ENCODE measurements at regions not wholly inside any gene's neighbourhood (a gene's known extent, or its start where the extent isn't known, plus 50 kb on each side); places are given as distances from the start of the nearest gene placed in this dataset.
"Not testable (repeated sequence)": the region's sequence is repeated elsewhere in the genome, so short reads cannot be mapped to it uniquely, and the experiment has no call there.

DNA sequence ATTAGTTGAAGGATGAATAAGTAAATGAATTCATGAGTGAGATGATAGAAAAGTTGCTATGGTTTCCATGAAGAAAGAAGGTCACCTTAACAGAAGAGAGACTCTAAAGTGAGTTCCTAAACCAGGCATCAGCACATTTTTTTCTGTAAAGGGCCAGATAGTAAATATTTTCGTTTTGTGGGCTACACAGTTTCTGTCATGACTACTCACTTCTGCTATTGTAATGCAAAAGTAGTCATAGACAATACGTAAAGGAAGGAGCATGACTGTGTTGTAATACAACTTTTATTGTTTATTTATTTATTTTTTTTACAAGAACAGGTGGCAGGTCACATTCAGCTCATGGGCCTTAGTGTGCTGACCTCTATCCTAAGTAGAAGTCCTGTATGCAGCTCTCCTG lies 426.1 kb upstream of the DYNLRB2 start:
- no peak for DNase-seq

DNA sequence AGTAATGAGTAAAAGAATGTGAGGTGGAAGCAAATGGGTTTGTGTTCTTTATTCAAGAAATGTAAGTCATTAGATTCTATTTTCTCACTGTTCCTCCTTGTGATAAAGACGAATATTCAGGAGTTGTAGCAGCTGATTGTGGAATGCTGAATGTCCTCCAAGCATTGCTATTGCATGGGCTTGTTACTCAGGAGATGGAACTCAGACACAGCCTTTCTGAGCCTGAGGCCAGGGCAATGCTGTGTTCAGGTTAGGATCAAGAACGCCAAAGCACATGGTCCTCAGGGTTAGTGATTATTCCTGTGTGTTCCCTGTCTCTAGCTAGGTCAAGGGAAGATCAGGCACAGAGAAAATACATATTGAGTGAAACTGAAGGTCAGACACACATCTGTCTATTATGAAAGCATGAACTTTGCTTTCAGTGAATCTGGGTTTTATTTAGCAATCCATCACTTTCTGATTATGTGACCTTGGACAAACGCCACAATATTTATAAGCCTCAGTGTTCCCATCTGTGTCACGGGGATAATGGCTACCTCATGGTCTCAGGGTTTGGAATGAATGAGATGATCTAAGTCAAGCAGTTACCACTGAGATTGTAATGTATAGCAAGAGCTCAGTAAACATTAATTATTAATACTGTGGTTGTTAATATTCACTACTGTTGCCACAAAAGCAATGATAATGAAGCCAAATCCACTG lies 426.8 kb upstream of the DYNLRB2 start:
- DNase-seq = no peak

- DNase-seq = no peak
Measured at GRCh38 chr16:80109581-80109980, 431.2 kb upstream of the DYNLRB2 start.

GRCh38 chr16:80107900-80108299 lies 432.9 kb upstream of the DYNLRB2 start:
- no peak for DNase-seq

GRCh38 chr16:80105751-80106150 lies 435.0 kb upstream of the DYNLRB2 start:
- DNase-seq = no peak

GRCh38 chr16:80105160-80105559 lies 435.6 kb upstream of the DYNLRB2 start:
- no peak for DNase-seq

DNA sequence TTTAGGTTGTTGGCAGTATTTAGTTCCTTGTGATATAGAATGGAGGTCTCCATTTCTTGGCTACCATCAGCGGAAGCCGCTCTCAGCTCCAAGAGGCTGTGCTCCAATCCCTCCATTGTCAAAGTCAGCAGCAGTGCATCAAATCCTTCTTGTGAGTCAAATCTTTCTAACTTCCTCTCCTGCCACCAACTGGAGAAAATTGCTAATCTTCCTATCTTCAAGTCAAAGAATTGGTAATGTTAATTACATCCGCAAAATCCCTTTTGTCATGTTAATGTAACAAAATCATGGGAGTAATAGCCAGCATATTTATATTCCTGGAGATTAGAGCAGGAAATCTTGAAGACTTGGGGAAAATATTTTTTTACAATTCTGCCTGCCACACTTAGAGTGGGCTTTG lies 436.4 kb upstream of the DYNLRB2 start:
- no peak for DNase-seq

DNA sequence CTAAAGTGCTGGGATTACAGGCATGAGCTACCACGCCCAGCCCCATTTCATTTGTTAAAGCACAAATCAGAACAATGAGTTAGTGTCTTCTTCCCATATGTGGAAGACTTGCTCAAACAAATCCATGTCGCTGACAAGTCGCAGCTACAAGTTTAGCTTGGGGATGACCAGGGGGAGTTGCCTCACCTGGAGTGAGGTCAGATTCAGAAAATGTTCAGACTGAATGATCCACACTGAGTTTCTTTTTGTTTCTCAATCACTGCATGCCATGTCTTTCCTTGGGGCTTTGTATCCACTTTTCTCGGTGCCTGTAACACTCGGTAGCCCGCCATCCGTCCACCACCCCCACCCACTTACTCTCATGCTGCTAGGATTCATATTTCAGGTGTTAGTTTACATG lies 437.3 kb upstream of the DYNLRB2 start:
- no peak for DNase-seq

DNA sequence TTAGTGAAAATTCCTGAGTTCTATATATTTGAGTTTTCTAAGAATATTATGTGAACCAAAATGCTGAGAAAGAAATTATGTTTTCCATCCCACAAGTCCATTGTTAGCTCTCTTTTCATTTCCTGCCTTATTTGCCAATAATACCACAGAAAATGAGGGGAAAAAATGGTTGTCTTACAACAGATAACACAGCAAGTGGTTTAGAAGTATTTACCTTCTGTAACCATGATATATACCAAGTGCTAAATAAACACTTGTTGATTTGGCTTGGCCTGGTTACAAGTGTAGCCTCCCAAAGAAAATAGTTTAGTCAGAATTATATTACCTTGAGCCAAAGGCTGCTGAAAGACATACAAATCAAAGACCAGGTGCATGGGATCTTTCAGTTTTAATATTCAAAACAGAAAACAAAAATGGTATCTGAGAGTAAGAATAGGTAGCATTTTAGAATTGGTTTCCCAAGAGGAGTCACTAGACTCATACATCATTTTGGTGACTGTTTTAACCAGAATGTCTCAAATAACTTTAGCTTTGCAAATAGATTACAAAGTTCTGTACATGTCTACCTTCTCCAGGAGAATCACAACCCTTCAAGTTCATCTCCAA lies 439.8 kb upstream of the DYNLRB2 start:
- DNase-seq = no peak

- no peak for DNase-seq
Measured at GRCh38 chr16:80100186-80100585, 440.6 kb upstream of the DYNLRB2 start.

- DNase-seq = no peak
Measured at GRCh38 chr16:80097098-80097497, 443.7 kb upstream of the DYNLRB2 start.

DNA sequence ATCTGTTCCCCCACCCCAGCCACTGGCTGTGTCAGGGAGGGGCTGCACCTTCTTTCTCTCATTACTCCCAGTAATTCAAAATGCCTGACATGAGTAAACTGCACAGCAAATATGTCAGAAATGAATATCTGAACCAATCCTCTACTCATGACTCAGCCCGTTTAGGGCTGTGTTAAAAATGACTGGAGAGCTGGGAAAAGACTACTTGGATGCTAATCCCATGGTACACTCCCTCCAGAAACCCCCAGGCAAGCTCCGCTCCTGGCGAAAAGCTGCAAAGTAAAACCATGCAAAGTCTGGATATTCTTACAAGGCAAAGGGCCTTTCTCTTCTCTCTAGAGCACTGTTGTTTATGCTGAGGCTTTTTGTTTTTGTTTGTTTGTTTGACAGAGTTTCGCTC lies 448.1 kb upstream of the DYNLRB2 start:
- DNase-seq = no peak

DNA sequence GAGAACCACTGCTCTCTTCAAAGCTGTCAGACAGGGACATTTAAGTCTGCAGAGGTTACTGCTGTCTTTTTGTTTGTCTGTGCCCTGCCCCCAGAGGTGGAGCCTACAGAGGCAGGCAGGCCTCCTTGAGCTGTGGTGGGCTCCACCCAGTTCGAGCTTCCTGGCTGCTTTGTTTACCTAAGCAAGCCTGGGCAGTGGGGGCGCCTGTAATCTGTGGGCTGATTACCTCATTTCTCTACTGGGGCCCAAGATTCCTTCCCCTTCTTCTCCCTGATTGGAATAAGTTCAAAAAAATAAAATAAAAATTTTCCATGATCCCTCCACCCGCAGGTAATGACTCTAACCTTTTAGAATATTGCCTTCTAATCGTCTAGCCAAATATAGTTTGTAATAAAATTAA lies 449.3 kb upstream of the DYNLRB2 start:
- not testable (repeated sequence) for DNase-seq

DNA sequence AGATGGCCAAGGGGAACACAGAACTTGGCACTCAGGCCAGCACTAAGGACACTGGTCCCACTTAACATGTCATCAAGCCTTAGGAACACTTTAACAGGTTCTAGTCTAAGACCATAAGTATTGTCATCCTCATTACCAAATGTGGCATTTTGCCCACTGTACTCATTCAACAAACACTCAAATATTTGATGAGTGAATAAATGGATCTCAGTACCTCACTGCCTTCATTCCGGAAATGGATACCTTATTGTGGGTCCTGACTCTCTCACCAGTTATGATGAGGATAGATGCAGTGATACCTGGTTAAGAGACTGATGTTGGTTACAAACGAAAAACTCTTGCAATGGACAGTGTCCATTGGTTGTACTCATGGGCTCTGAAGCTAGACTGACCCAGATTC lies 455.2 kb upstream of the DYNLRB2 start:
- DNase-seq = no peak

GRCh38 chr16:80084614-80085013 lies 456.2 kb upstream of the DYNLRB2 start:
- DNase-seq = peak; percentile 36

DNA sequence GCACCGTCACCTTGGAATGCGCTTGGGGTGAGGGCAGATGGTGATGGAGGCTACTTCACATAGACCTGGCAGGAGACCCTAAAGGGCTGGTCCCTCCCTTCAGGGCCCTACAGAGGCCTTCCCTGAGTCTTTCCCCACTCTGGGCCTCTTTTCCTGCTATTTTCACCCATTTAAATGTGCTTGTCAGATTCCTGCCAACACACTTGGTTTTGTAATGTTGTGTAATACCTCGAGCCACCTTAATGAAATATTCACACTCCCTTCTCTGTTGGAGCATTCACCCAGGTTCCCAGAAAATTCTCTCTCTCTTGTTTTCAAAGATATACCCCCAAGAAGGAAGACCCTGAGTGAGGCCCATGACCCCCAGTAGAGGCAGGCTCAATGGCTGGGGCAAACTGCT lies 456.6 kb upstream of the DYNLRB2 start:
- no peak for DNase-seq

- DNase-seq = no peak
Measured at GRCh38 chr16:80082906-80083305, 457.9 kb upstream of the DYNLRB2 start.

- no peak for DNase-seq
Measured at GRCh38 chr16:80081846-80082245, 458.9 kb upstream of the DYNLRB2 start.

- DNase-seq = no peak
Measured at GRCh38 chr16:80080287-80080851, 460.4 kb upstream of the DYNLRB2 start.

DNA sequence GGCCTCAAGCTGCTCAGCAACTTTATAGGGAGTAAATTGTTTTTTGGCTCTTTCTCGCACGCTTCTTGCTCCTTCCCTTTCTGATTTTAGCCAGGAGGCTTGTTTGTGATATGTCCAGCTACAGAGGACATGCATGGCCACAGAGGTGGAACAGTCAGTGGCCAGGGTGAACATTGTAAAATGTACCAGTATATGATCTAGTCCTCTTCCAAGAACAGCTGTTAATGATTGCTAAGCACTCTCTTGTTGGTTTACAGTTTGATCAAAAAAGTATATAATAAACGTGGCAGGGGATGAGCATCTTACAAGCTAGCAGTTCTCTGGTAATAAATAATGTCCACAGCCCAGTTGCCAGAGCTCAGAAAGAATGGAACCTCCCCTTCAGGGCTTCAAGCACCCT lies 461.7 kb upstream of the DYNLRB2 start:
- DNase-seq = no peak

DNA sequence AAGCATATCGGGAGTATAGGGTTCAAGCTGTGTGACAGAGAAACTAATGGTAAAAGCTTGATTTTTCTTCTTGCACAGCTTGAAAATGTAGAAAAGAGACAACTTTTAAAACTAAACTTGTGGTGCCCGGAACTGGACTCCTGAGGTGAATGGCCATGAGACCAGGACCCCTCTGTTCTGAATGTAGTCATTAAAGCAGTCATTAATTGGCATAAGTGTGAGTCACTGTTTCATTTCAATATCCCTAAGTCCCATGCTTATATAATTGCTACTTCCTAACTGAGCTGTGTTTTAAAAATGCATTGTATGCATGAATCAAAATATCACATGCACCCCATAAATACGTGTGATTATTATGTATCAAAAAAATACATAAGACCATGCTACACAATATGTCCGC lies 463.1 kb upstream of the DYNLRB2 start:
- no peak for DNase-seq

DNA sequence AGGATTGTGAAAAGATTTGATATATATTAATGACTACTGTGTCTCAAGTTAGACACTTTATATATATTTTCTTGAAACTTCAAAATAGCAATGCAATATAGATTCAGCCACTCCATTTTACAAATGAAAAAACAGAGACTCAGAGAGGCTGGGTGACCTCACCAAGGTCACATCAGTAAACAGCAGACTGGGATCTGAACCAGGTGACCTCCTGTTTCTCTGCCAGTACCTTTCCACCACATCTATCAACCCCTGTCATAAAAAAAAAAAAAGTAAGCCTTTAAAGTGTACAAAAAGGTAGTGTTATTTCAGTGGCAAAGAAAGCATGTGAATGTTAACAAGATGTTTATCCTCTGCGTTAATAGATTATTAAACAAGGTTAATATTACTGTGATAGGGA lies 466.5 kb upstream of the DYNLRB2 start:
- DNase-seq = no peak

GRCh38 chr16:80071964-80072456 lies 468.8 kb upstream of the DYNLRB2 start:
- no peak for DNase-seq

DNA sequence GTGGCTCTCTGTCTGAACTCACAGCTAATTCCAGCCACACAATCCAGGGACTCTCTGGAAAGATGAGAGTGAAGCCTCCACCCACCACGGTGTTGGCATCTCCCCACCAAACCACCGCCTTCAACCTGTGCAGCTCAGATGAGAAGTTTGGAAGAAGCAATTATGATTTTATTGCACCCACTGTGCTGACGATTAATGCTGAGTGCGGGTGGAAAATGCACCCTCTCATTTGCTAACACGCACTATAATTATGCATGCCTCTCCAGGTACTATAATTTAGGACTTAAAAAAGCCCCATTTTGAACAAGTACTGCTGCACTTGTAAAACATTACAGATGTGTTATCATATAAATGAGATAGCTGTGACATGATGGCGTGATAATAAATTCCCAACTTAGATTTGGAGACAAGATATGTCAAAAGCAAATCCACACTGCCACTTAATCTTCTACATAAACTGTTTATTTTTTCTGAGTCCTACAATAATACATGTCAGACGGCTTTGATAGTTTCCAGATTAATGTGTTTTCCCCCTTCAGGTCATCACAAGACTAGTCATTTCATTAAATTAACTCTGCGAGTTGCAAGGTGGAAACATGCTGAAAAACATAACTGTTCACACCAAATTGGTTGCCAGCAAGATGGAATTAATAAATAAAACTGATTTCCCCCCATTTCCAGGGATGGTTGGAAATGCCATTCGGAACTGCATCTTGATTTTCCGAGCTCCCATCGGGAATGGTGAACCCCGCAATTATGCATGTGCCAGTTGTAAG lies 466.5 kb upstream of the MAF start:
- DNase-seq = no peak
